Muscle layer of duodenum (tissue), 2 donors: ENCODE measurements at regions not wholly inside any gene's neighbourhood (a gene's known extent, or its start where the extent isn't known, plus 50 kb on each side); places are given as distances from the start of the nearest gene placed in this dataset.
"Not testable (repeated sequence)": the region's sequence is repeated elsewhere in the genome, so short reads cannot be mapped to it uniquely, and the experiment has no call there.

ENCODE experiments used
- H3K27ac ChIP-seq: one replicate; pipeline ENCODE4 v1.7.0; 2013; ENCODE audit warnings: mild to moderate bottlenecking, low read length
- H3K27me3 ChIP-seq: one replicate; pipeline ENCODE4 v1.7.0; 2013; ENCODE audit warnings: low read depth, mild to moderate bottlenecking, control low read depth, low read length
- H3K36me3 ChIP-seq, 2 donors: one replicate each; pipeline ENCODE4 v1.7.0; 2013; ENCODE audit warnings: low read length in 2 of 2, control low read depth in 1 of 2, mild to moderate bottlenecking in 1 of 2; ENCODE audit not compliant: insufficient read depth in 2 of 2, control insufficient read depth in 1 of 2
- H3K4me1 ChIP-seq, 2 donors: one replicate each; pipeline ENCODE4 v1.7.0; 2013; ENCODE audit warnings: low read length in 2 of 2, mild to moderate bottlenecking in 2 of 2, control low read depth in 1 of 2, moderate library complexity in 1 of 2; ENCODE audit not compliant: insufficient read depth in 2 of 2, control insufficient read depth in 1 of 2
- H3K4me3 ChIP-seq, 2 donors: one replicate each; pipeline ENCODE4 v1.7.0; 2013; ENCODE audit warnings: low read length in 2 of 2, low read depth in 1 of 2, mild to moderate bottlenecking in 1 of 2
- H3K9me3 ChIP-seq, 2 donors: one replicate each; pipeline ENCODE4 v1.7.0; 2013; ENCODE audit warnings: low read length in 2 of 2, control low read depth in 1 of 2, mild to moderate bottlenecking in 1 of 2; ENCODE audit not compliant: control insufficient read depth in 1 of 2
- donor health status: healthy.

GRCh38 chr2:198873503-198874471 lies 584.0 kb downstream of the SATB2 start:
- Histone ChIP-seq H3K9me3 (no peaks in the 10 kb centered on the region), H3K36me3 (no peaks in the 10 kb centered on the region), H3K27ac (no peak overlapping the region), H3K4me3 (no peak overlapping the region), H3K27me3 (no peaks in the 10 kb centered on the region), H3K4me1 (no peaks in the 10 kb centered on the region)

- Histone ChIP-seq H3K36me3 (no peaks in the 10 kb centered on the region), H3K27me3 (no peaks in the 10 kb centered on the region), H3K27ac (no peak overlapping the region), H3K4me1 (no peaks in the 10 kb centered on the region), H3K4me3 (no peak overlapping the region), H3K9me3 (peaks cover 0 to 5% of the 10 kb centered on the region in 2 donors)
Observed at GRCh38 chr2:198863655-198864054, 594.1 kb downstream of the SATB2 start.

DNA sequence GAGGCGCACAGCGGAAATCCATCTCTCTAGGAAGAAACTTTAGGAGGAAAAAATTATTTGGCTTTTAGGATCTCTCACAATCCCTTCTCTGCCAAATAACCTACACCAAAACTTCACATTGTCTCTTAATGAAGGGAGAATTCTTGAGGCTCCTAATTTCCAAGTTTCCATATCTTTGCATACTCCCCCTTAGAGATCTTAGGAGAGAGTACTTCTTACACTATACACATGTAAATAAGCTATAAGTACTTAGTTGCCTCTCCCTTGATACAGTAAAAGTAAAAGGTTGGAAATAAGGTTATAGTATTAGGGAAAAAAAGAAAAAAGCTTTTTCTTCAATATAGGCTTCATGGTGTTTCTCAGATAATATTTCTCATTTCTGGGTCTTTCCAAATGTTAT lies 596.7 kb downstream of the SATB2 start:
- H3K4me3 ChIP-seq = no peak overlapping the region
- no peaks in the 10 kb centered on the region for H3K27me3 ChIP-seq
- H3K9me3 ChIP-seq = peaks cover 0 to 5% of the 10 kb centered on the region in 2 donors
- no peaks in the 10 kb centered on the region for H3K36me3 ChIP-seq
- no peak overlapping the region for H3K27ac ChIP-seq
- H3K4me1 ChIP-seq = no peaks in the 10 kb centered on the region

DNA sequence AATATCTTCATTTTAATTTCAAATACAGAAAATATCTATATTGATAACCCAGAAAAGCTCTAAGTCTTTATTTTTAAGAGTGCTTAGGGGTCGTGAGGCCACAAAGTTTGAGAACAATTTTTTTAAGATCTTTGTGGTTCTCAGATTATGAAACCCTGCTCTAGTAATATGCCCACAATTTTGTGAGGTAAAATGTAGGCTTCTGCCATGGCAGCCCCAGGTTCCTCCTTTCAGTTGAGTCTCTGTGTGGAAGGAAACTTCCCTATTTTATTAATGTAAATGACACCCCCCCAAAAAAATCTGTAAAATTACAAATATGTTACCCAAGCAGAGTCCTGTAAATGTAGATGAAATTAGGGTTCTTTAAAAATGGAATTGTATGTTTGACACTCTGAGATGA lies 600.5 kb downstream of the SATB2 start:
- H3K27me3 ChIP-seq = no peaks in the 10 kb centered on the region
- H3K9me3 ChIP-seq = peaks cover 0 to 5% of the 10 kb centered on the region in 2 donors
- no peaks in the 10 kb centered on the region for H3K36me3 ChIP-seq
- no peaks in the 10 kb centered on the region for H3K4me1 ChIP-seq
- H3K4me3 ChIP-seq = no peak overlapping the region
- H3K27ac ChIP-seq = no peak overlapping the region

DNA sequence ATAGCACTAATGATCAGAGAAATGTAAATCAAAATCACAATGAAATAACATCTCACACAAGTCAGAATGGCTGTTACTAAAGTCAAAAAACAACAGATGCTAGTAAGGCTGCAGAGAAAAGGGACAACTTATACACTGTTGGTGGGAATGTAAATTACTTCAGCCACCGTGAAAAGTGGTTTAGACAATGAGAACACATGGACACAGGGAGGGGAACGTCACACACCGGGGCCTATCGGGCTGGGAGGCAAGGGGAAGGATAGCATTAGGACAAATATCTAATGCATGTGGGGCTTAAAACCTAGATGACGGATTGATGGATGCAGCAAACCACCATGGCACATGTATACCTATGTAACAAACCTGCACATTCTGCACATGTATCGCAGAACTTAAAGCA lies 602.0 kb downstream of the SATB2 start:
- H3K27ac ChIP-seq, H3K27me3 ChIP-seq, H3K36me3 ChIP-seq, H3K9me3 ChIP-seq, H3K4me3 ChIP-seq, H3K4me1 ChIP-seq: not testable (repeated sequence)

- Histone ChIP-seq H3K27ac (no peak overlapping the region), H3K27me3 (no peaks in the 10 kb centered on the region), H3K4me1 (no peaks in the 10 kb centered on the region), H3K4me3 (no peak overlapping the region), H3K9me3 (no peaks in the 10 kb centered on the region), H3K36me3 (no peaks in the 10 kb centered on the region)
Observed at GRCh38 chr2:198852248-198852647, 605.5 kb downstream of the SATB2 start.

DNA sequence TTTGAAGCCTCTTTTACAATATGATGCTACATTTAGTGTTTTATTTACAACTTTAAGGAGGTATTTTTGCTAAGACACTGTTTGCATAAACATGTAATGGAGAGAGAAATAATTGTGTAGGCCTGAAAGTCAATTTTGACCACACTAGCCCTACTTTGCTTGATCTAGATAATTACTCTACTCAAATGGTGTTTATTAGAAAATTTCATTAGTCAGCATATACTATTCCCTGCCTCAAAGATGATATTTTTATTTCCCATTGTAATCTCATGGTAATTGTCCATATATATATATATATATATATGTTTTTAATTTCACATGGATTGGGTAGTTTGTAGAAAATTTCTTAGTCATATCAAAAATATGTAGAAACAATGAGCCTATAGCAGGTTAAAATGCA lies 632.2 kb downstream of the SATB2 start:
- no peaks in the 10 kb centered on the region for H3K4me1 ChIP-seq
- H3K9me3 ChIP-seq = peaks cover 0 to 4% of the 10 kb centered on the region in 2 donors
- H3K27me3 ChIP-seq = no peaks in the 10 kb centered on the region
- no peak overlapping the region for H3K4me3 ChIP-seq
- H3K27ac ChIP-seq = no peak overlapping the region
- no peaks in the 10 kb centered on the region for H3K36me3 ChIP-seq

DNA sequence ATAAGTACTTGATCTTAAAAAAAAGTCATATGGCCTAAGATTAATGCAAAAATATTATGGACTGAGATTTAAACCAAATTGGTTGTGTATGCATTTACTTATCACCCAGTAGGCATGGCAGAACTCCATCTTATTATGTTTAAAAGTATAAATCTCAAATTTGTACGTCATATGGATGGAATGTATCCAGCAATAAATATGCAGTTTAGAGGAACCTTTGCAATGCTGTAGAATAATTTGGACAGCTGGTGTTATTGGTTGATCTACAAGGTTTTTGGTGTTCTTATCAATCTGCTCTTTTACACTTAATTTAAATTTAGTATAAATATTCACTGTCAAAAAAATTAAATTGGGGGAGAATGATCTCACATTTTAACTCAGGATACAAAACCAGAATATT lies 640.2 kb downstream of the SATB2 start:
- H3K27ac ChIP-seq = no peak overlapping the region
- no peaks in the 10 kb centered on the region for H3K36me3 ChIP-seq
- H3K9me3 ChIP-seq = no peaks in the 10 kb centered on the region
- H3K4me1 ChIP-seq = no peaks in the 10 kb centered on the region
- H3K27me3 ChIP-seq = no peaks in the 10 kb centered on the region
- no peak overlapping the region for H3K4me3 ChIP-seq

GRCh38 chr2:198815626-198816025 lies 642.1 kb downstream of the SATB2 start:
- no peaks in the 10 kb centered on the region for H3K9me3 ChIP-seq
- H3K27me3 ChIP-seq = no peaks in the 10 kb centered on the region
- H3K4me3 ChIP-seq = no peak overlapping the region
- H3K36me3 ChIP-seq = no peaks in the 10 kb centered on the region
- no peak overlapping the region for H3K27ac ChIP-seq
- no peaks in the 10 kb centered on the region for H3K4me1 ChIP-seq

DNA sequence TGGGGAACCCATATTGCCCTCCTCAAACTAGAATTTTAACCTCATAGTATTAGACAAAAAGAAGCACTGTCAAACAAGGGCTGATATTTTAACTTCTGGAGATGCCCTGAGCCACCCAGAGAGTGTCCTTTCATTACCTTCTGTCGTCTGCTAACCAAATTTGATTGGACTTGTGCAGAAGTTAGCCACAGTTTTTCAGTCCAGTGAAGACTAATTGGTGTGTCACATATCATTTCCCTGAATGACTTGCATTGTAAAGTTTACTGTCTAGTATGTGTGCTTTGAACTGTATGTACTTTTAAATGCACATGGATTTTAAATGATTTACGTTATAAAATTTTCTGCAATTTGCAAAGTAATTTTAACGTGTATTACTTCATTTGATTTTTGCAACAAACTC lies 646.5 kb downstream of the SATB2 start:
- Histone ChIP-seq H3K36me3 (no peaks in the 10 kb centered on the region), H3K27ac (no peak overlapping the region), H3K27me3 (no peaks in the 10 kb centered on the region), H3K4me3 (no peak overlapping the region), H3K4me1 (no peaks in the 10 kb centered on the region), H3K9me3 (no peaks in the 10 kb centered on the region)

DNA sequence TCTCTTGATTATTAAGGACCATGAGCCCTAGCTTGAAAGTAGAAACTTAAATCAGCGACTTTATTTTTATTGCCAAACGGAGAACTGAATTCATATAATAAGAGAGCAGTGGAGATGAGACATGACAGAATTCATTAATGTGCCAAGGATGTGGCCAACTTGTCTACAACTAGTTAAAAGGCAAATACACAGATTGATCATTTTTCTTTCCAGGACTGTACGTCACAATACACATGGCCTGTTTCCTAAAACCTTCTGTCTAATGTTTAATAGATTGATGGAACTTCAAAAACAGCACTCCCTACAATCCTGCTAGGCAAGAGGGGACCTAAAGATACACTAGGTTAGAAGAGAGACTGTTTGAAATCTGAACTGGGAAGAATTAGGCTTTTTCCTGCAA lies 647.8 kb downstream of the SATB2 start:
- H3K4me1 ChIP-seq = no peaks in the 10 kb centered on the region
- no peak overlapping the region for H3K4me3 ChIP-seq
- H3K27me3 ChIP-seq = no peaks in the 10 kb centered on the region
- H3K27ac ChIP-seq = no peak overlapping the region
- H3K36me3 ChIP-seq = no peaks in the 10 kb centered on the region
- no peaks in the 10 kb centered on the region for H3K9me3 ChIP-seq

DNA sequence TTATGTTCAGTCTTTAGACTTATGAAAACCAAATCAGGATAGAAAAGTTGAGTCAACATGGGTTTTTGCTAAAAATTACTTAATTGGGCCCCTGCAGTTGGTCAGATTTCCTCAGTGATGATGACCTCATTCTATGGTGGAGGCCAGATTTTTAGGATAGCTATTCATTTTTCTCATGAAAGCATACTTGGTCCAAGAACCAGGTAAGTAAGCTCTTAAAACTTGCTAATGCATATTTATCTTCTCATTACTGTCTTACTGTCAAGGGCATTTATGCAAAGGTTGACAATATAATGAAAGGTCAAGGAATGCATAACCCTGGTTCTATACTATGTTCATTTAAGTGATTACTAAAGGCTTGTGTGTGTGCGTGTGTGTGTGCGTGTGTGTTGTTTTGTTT lies 650.6 kb downstream of the SATB2 start:
- no peaks in the 10 kb centered on the region for H3K9me3 ChIP-seq
- no peak overlapping the region for H3K4me3 ChIP-seq
- H3K27me3 ChIP-seq = no peaks in the 10 kb centered on the region
- H3K27ac ChIP-seq = no peak overlapping the region
- no peaks in the 10 kb centered on the region for H3K4me1 ChIP-seq
- no peaks in the 10 kb centered on the region for H3K36me3 ChIP-seq
